Natural killer cell (primary cell): ENCODE measurements at regions not wholly inside any gene's neighbourhood (a gene's known extent, or its start where the extent isn't known, plus 50 kb on each side); places are given as distances from the start of the nearest gene placed in this dataset.

Experiments
- ATAC-seq, 3 donors: fragments of 150-1000 bp in 2 of 3; fragments of 200-7000 bp in 1 of 3; cut with Tn5 transposase; 1 replicate in 1 of 3; 2 replicates in 2 of 3; pipeline ENCODE4 v1.10.0; 2021; ENCODE audit warnings: mild to moderate bottlenecking in 2 of 3, moderate library complexity in 2 of 3
- DNase-seq, 2 donors: peaks; one replicate each; pipeline versions ENCODE4 v3.0.0 to v3.0.0-alpha.2; 2013 to 2021; ENCODE audit warnings: mixed read lengths in 1 of 2
- H3K27ac ChIP-seq: one replicate; pipeline ENCODE4 v1.5.1; 2013; ENCODE audit warnings: mild to moderate bottlenecking, low read length
- H3K27me3 ChIP-seq: one replicate; pipeline ENCODE4 v1.6.1; 2013; ENCODE audit warnings: low read length; ENCODE audit not compliant: control insufficient read depth, insufficient read depth
- H3K36me3 ChIP-seq: one replicate; pipeline ENCODE4 v1.6.1; 2013; ENCODE audit warnings: low read length; ENCODE audit not compliant: control insufficient read depth, insufficient read depth
- H3K4me1 ChIP-seq: one replicate; pipeline ENCODE4 v1.6.1; 2013; ENCODE audit warnings: low read length; ENCODE audit not compliant: control insufficient read depth, insufficient read depth
- H3K4me3 ChIP-seq: one replicate; pipeline ENCODE4 v1.5.1; 2013; ENCODE audit warnings: low read length
- H3K9me3 ChIP-seq: one replicate; pipeline ENCODE4 v1.6.1; 2013; ENCODE audit warnings: low read length; ENCODE audit not compliant: control insufficient read depth, insufficient read depth
- H3K27ac Mint-ChIP-seq, 2 donors: one replicate each; pipeline ENCODE4 v1.8.0; 2022; ENCODE audit warnings: mild to moderate bottlenecking in 2 of 2, mixed read lengths in 2 of 2, moderate library complexity in 1 of 2
- H3K27me3 Mint-ChIP-seq, 2 donors: one replicate each; pipeline ENCODE4 v1.8.0; 2022; ENCODE audit warnings: low read depth in 2 of 2, mixed read lengths in 2 of 2
- H3K36me3 Mint-ChIP-seq: one replicate; pipeline ENCODE4 v1.8.0; 2022; ENCODE audit warnings: mixed read lengths
- H3K4me1 Mint-ChIP-seq, 2 donors: one replicate each; pipeline ENCODE4 v1.8.0; 2022; ENCODE audit warnings: mixed read lengths in 2 of 2
- H3K4me3 Mint-ChIP-seq: one replicate; pipeline ENCODE4 v1.8.0; 2022; ENCODE audit warnings: mild to moderate bottlenecking, moderate library complexity, mixed read lengths
- H3K9me3 Mint-ChIP-seq, 2 donors: one replicate each; pipeline ENCODE4 v1.8.0; 2022; ENCODE audit warnings: mixed read lengths in 2 of 2
- WGBS: methylation state at CpG from one replicate; pipeline ENCODE4 v1.1.7; 2013; ENCODE audit warnings: missing lambda C conversion rate; ENCODE audit not compliant: insufficient coverage; 5-methylcytosine and 5-hydroxymethylcytosine counted together
- intact Hi-C: fragments of 100-400 bp; cut with micrococcal nuclease; formaldehyde crosslinking; loops from one replicate; pipeline ENCODE4 v1.14.2; 2022
- TF ChIP-seq, protein P1 (sequence below): fragments of 200-600 bp; IDR thresholded peaks from one replicate; pipeline ENCODE4 v1.8.0; 2022; ENCODE audit warnings: antibody characterized with exemption

DNA sequence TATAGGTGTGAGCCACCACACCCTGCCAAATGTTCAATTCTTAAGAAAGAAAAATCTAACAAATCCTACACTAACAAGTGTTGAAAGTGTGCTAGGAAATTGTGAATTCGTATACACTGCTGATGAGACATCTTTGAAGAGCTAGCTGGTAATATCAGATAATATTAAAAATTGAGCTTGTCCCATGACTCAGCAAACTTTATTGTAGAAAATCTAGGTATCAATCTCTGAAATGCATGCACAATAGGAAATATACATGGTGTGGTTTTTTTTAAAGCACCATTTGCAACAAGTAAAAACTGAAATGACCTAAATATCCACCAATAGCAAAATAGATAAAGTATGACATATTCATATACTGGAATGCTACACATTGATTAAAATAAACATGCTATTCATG, 110.1 kb upstream of the NXT1 start:
- H3K36me3 Mint-ChIP-seq = no peaks in the 10 kb centered on the region
- Histone ChIP-seq H3K4me3 (no peak overlapping the region), H3K36me3 (no peaks in the 10 kb centered on the region), H3K27ac (no peak overlapping the region), H3K27me3 (no peaks in the 10 kb centered on the region), H3K9me3 (no peaks in the 10 kb centered on the region), H3K4me1 (no peaks in the 10 kb centered on the region)
- H3K4me3 Mint-ChIP-seq = no peak overlapping the region
- WGBS = no CpG with 5 or more reads among the region's 1 CpG
- intact Hi-C loops = no loop called here
- no peak overlapping the region for H3K27ac Mint-ChIP-seq
- H3K9me3 Mint-ChIP-seq = peaks cover 2 to 6% of the 10 kb centered on the region in 2 donors
- TF ChIP-seq, protein P1, sequence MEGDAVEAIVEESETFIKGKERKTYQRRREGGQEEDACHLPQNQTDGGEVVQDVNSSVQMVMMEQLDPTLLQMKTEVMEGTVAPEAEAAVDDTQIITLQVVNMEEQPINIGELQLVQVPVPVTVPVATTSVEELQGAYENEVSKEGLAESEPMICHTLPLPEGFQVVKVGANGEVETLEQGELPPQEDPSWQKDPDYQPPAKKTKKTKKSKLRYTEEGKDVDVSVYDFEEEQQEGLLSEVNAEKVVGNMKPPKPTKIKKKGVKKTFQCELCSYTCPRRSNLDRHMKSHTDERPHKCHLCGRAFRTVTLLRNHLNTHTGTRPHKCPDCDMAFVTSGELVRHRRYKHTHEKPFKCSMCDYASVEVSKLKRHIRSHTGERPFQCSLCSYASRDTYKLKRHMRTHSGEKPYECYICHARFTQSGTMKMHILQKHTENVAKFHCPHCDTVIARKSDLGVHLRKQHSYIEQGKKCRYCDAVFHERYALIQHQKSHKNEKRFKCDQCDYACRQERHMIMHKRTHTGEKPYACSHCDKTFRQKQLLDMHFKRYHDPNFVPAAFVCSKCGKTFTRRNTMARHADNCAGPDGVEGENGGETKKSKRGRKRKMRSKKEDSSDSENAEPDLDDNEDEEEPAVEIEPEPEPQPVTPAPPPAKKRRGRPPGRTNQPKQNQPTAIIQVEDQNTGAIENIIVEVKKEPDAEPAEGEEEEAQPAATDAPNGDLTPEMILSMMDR = no peak
- peaks cover 0 to 5% of the 10 kb centered on the region in 2 donors for H3K4me1 Mint-ChIP-seq
- H3K27me3 Mint-ChIP-seq = peaks cover 19 to 34% of the 10 kb centered on the region in 2 donors
- ATAC-seq = no peak
- DNase-seq = no peak

DNA sequence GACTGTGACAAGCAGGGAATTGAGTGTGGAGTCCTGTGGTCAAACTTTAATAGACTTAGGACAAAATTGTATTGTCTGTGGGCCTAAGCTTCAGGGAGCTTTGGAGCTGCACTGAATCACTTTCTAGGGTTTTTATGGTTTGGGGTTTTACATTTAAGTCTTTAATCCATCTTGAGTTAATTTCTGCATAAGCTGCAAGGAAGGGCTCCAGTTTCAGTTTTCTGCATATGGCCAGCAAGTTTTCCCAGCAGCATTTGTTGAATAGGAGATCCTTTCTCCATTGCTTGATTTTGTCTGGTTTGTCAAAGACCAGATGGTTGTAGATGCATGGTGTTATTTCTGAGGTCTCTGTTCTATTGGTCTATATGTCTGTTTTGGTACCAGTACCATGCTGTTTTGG, 113.4 kb upstream of the NXT1 start:
- H3K4me1 ChIP-seq = no peaks in the 10 kb centered on the region
- no peak overlapping the region for H3K4me3 ChIP-seq
- H3K27me3 ChIP-seq = no peaks in the 10 kb centered on the region
- TF ChIP-seq, protein P1 = no peak
- intact Hi-C loops = no loop called here
- H3K4me3 Mint-ChIP-seq = no peak overlapping the region
- no peak overlapping the region for H3K27ac ChIP-seq
- H3K9me3 Mint-ChIP-seq = peaks cover 2 to 8% of the 10 kb centered on the region in 2 donors
- no peak for DNase-seq
- no peaks in the 10 kb centered on the region for H3K9me3 ChIP-seq
- no peak for ATAC-seq
- peaks cover 15 to 34% of the 10 kb centered on the region in 2 donors for H3K27me3 Mint-ChIP-seq
- no peaks in the 10 kb centered on the region for H3K36me3 ChIP-seq
- no peaks in the 10 kb centered on the region for H3K4me1 Mint-ChIP-seq
- H3K27ac Mint-ChIP-seq = no peak overlapping the region
- no peaks in the 10 kb centered on the region for H3K36me3 Mint-ChIP-seq

DNA sequence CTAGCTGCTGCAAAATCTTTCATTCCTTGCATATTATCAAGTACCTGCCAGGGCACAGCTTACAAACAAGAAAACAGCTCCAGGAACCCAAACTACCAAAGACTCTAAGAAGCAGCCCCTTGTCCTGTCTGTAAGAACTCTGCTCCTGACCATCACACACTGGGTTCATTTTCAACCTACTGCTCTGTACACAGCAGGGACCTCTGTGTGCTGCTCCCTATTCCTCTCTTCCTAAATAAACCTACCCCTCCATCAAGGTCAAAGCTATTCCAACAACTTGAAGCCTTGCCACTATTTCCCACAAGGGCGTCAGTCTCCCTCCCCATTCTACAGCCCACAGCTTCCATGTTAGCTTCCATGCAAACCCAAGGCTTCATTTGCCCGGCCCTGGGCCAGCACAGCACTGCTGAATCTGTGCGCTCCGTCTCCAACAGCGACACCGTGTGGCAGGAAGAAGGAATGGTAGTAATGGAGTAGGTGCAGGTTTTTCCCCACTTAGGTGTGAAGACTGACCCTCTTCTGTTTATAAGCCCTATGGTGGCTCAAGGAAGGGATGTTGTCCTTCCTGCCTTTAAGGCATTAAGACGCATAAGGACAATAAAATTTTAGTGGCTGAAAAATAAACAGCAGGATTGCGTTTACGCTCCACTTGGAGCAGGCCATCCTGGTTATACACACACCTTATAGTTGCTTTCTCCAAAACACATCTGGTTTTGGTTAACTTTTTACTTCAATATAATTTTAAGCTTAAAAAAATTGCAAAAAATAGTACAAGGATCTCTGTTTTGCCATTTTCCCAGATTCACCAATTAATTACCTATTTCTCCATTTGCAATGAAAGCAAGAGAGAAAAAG, 115.2 kb upstream of the NXT1 start:
- Histone ChIP-seq H3K27ac (no peak overlapping the region), H3K4me1 (no peaks in the 10 kb centered on the region), H3K4me3 (no peak overlapping the region), H3K36me3 (no peaks in the 10 kb centered on the region), H3K27me3 (no peaks in the 10 kb centered on the region), H3K9me3 (no peaks in the 10 kb centered on the region)
- Mint-ChIP-seq H3K4me1 (no peaks in the 10 kb centered on the region), H3K4me3 (no peak overlapping the region), H3K27ac (no peak overlapping the region), H3K27me3 (peaks cover 9 to 40% of the 10 kb centered on the region in 2 donors), H3K36me3 (no peaks in the 10 kb centered on the region), H3K9me3 (peaks cover 4 to 8% of the 10 kb centered on the region in 2 donors)
- peak; percentile 30 to 46 for DNase-seq
- 39% methylated on average over 9 of the region's 9 CpGs for WGBS
- ATAC-seq = peak; percentile 53 to 84 (median 82)
- intact Hi-C loops = loop anchor here (1.0 to 2.0 kb wide), 2 partner anchors 187 to 544 kb away; partner anchors contain the start of gene THBD
- TF ChIP-seq, protein P1 = peak; percentile 68
